ENCODE measurements at regions not wholly inside any gene's neighbourhood (a gene's known extent, or its start where the extent isn't known, plus 50 kb on each side); places are given as distances from the start of the nearest gene placed in this dataset.

DNA sequence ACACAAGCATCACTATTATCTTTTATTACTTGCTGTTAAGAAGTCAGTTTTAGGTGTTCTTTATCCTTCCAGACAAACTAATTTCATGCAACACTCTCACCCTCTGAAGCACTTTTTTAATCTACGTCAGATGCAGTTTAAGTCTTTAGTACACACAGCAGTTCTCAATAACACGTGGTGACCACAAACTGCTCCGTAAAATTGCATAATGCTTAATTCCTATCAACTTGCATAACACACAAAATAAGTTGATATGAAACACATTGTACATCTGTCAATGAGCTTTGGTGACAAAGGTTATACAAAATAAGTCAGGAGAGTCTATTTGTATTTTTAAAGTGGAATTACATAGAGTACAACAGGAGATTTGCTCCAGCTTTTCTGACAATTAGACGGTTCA lies 140.9 kb upstream of the ETS2 start (continued):
- TF ChIP-seq STAT1 (conservative IDR thresholded peaks at IDR 0.05): no peak

GRCh38 chr21:38667291-38667870 lies 138.3 kb upstream of the ETS2 start:
- Histone ChIP-seq H4K20me1 (ENCODE audit: control insufficient read depth, insufficient read depth) (no peaks in the 10 kb centered on the region), H3K9ac (ENCODE audit: control insufficient read depth, insufficient read depth, low read length) (no peak overlapping the region), H3K79me2 (ENCODE audit: control insufficient read depth, insufficient read depth, low read length) (no peaks in the 10 kb centered on the region), H3K27ac (ENCODE audit: control insufficient read depth, insufficient read depth) (no peak overlapping the region), H3K27me3 (replicated peaks in 1 of 2; ENCODE audit: control insufficient read depth in 2 of 2, insufficient read depth in 2 of 2, low read length in 1 of 2) (no peaks in the 10 kb centered on the region; a peak in 1 of 4 replicates), H3K4me1 (ENCODE audit: control insufficient read depth, insufficient read depth, low read length) (no peaks in the 10 kb centered on the region), H3K36me3 (ENCODE audit: control insufficient read depth in 2 of 2, insufficient read depth in 2 of 2, low read length in 1 of 2) (no peaks in the 10 kb centered on the region), H3K9me3 (replicated peaks; ENCODE audit: control insufficient read depth, insufficient read depth, low read length) (no peaks in the 10 kb centered on the region), H2AFZ (ENCODE audit: control insufficient read depth, low read depth, low read length) (no peak overlapping the region), H3K4me2 (ENCODE audit: control insufficient read depth, insufficient read depth) (no peak overlapping the region), H3K4me3 (no peak overlapping the region)
- RAD21 ChIA-PET (ENCODE audit: unreplicated experiment): no interaction called here
- CTCF ChIA-PET: interaction anchor here (0.5 to 0.8 kb wide), 2 partner anchors 267 to 774 kb away, joined by 3 read pairs; no protein-coding TSS in a partner anchor
- SMC1A ChIA-PET (ENCODE audit: uncharacterized antibody, unreplicated experiment): no interaction called here
- in situ Hi-C loops (cut with MboI): no loop called here
- intact Hi-C loops (cut with micrococcal nuclease; ENCODE audit: unreplicated experiment): no loop called here
- POLR2A ChIA-PET: no interaction called here
- 38% methylated on average over 11 of the region's 11 CpGs for WGBS (ENCODE audit: insufficient coverage, insufficient replicate concordance, low lambda C conversion rate, missing lambda C conversion rate)
- ATAC-seq: no peak
- no peak for TF ChIP-seq NRF1 (conservative IDR thresholded peaks at IDR 0.05; ENCODE audit: low read depth, low read length)
- no peak for TF ChIP-seq PAX5 (IDR thresholded peaks at IDR 0.05; ENCODE audit: borderline replicate concordance, low read depth, low read length)
- no peak for DNase-seq (ENCODE audit: low read depth, low spot score)
- FAIRE-seq: no peak
- no TSS peak for BruUV-seq (replicated peaks)

DNA sequence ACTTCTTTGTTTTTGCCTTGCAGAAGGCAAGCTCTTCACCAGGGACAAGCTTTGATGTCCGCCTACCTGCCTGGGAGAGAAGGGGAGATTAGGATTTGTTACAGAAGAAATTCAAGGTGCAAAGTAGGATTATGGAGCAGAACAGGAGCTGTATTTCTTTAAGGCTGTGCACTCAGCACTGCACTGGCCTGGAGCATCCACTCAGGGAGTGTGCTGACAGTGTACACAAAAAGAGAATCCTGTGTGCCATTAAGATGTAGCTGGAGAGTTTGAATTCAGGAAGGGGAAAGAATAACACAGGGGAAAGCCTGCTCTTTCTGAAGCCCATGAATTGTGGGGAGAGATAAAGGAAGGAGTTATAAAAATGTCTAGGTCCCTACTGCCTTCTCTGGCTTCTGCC lies 137.7 kb upstream of the ETS2 start:
- Histone ChIP-seq H3K4me2 (ENCODE audit: control insufficient read depth, insufficient read depth) (no peak overlapping the region), H4K20me1 (ENCODE audit: control insufficient read depth, insufficient read depth) (no peaks in the 10 kb centered on the region), H3K9me3 (replicated peaks; ENCODE audit: control insufficient read depth, insufficient read depth, low read length) (no peaks in the 10 kb centered on the region), H3K4me3 (no peak overlapping the region), H3K9ac (ENCODE audit: control insufficient read depth, insufficient read depth, low read length) (no peak overlapping the region), H3K36me3 (ENCODE audit: control insufficient read depth in 2 of 2, insufficient read depth in 2 of 2, low read length in 1 of 2) (no peaks in the 10 kb centered on the region), H3K27me3 (replicated peaks in 1 of 2; ENCODE audit: control insufficient read depth in 2 of 2, insufficient read depth in 2 of 2, low read length in 1 of 2) (no peaks in the 10 kb centered on the region; a peak in 1 of 4 replicates), H3K4me1 (ENCODE audit: control insufficient read depth, insufficient read depth, low read length) (no peaks in the 10 kb centered on the region), H3K27ac (ENCODE audit: control insufficient read depth, insufficient read depth) (no peak overlapping the region), H2AFZ (ENCODE audit: control insufficient read depth, low read depth, low read length) (no peak overlapping the region), H3K79me2 (ENCODE audit: control insufficient read depth, insufficient read depth, low read length) (no peaks in the 10 kb centered on the region)
- SMC1A ChIA-PET (ENCODE audit: uncharacterized antibody, unreplicated experiment): no interaction called here
- WGBS (ENCODE audit: insufficient coverage, insufficient replicate concordance, low lambda C conversion rate, missing lambda C conversion rate): 0% methylated on average over 1 of the region's 1 CpG
- POLR2A ChIA-PET: no interaction called here
- BruUV-seq (replicated peaks): no TSS peak
- CTCF ChIA-PET: no interaction called here
- RAD21 ChIA-PET (ENCODE audit: unreplicated experiment): no interaction called here
- in situ Hi-C loops (cut with MboI) (no loop called here), intact Hi-C loops (cut with micrococcal nuclease; ENCODE audit: unreplicated experiment) (no loop called here)
- ATAC-seq: no peak
- no peak for DNase-seq (ENCODE audit: low read depth, low spot score)
- FAIRE-seq: no peak
- TF ChIP-seq, protein P1, sequence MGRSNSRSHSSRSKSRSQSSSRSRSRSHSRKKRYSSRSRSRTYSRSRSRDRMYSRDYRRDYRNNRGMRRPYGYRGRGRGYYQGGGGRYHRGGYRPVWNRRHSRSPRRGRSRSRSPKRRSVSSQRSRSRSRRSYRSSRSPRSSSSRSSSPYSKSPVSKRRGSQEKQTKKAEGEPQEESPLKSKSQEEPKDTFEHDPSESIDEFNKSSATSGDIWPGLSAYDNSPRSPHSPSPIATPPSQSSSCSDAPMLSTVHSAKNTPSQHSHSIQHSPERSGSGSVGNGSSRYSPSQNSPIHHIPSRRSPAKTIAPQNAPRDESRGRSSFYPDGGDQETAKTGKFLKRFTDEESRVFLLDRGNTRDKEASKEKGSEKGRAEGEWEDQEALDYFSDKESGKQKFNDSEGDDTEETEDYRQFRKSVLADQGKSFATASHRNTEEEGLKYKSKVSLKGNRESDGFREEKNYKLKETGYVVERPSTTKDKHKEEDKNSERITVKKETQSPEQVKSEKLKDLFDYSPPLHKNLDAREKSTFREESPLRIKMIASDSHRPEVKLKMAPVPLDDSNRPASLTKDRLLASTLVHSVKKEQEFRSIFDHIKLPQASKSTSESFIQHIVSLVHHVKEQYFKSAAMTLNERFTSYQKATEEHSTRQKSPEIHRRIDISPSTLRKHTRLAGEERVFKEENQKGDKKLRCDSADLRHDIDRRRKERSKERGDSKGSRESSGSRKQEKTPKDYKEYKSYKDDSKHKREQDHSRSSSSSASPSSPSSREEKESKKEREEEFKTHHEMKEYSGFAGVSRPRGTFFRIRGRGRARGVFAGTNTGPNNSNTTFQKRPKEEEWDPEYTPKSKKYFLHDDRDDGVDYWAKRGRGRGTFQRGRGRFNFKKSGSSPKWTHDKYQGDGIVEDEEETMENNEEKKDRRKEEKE (IDR thresholded peaks at IDR 0.05): no peak
- TF ChIP-seq SMC3 (IDR thresholded peaks at IDR 0.05; ENCODE audit: borderline replicate concordance, low read length) (no peak), POLR2AphosphoS5 (IDR thresholded peaks at IDR 0.05; ENCODE audit: low read length) (no peak), SIX5 (IDR thresholded peaks at IDR 0.05; ENCODE audit: low read depth, low read length, severe bottlenecking) (no peak), SREBF1 (IDR thresholded peaks at IDR 0.05; ENCODE audit: low read length) (no peak), RAD51 (IDR thresholded peaks at IDR 0.05) (no peak), IKZF1 (conservative IDR thresholded peaks at IDR 0.05) (no peak), EGR1 (IDR thresholded peaks at IDR 0.05; ENCODE audit: borderline replicate concordance in 1 of 2, low read depth in 2 of 2, low read length in 2 of 2) (no peak), MEF2A (IDR thresholded peaks at IDR 0.05; ENCODE audit: insufficient read depth, low read depth, low read length) (no peak)
- TF ChIP-seq, protein P2, sequence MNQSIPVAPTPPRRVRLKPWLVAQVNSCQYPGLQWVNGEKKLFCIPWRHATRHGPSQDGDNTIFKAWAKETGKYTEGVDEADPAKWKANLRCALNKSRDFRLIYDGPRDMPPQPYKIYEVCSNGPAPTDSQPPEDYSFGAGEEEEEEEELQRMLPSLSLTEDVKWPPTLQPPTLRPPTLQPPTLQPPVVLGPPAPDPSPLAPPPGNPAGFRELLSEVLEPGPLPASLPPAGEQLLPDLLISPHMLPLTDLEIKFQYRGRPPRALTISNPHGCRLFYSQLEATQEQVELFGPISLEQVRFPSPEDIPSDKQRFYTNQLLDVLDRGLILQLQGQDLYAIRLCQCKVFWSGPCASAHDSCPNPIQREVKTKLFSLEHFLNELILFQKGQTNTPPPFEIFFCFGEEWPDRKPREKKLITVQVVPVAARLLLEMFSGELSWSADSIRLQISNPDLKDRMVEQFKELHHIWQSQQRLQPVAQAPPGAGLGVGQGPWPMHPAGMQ (IDR thresholded peaks at IDR 0.05; ENCODE audit: borderline replicate concordance): no peak
